ENCODE measurements at regions not wholly inside any gene's neighbourhood (a gene's known extent, or its start where the extent isn't known, plus 50 kb on each side); places are given as distances from the start of the nearest gene placed in this dataset.

DNA sequence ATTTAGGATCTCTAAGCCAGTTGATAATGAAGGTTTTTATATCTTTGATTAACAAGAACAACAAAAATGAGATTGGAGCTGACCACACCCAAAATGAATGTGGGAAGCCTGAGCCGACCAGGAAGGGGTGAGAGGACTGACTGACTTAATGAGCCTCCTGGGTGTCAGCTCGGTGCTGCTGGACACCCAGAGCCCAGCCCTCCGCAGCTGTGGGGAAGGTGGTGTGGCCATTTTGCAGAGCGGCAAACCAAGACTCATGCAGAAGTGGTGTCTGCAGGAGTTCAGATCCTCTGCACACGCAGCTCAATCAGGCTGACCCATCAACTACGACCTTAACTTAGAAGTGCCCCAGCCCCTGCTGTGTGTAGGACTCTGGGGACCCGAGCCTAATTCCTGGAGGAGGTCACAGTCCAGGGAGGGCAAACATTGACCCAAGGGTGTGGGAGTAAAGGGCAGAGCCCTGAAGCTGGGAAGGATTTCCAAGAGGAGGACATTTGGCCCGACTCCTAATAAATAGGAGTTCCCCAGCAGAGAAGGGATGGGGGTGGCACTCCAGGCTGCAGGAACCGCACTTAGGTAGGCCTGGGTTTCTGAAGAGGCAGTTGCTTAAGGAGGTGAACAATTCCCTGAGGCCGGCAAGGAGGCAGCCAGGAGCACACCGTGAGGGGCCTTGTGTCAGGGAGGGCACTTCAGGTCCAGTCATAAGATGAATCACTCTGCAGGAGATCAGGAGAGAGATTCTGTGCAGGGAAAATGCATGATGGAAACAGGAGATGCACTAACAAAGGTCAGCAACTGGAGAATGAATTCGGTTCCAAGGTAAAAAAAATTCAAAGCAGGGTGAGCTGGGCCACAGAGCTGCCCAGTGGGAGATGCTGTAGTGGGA is 197.1 kb upstream of the TPM1 start:
- DNase-seq (ENCODE audit: low read depth in 3 of 3, low spot score in 1 of 3) = no peak

GRCh38 chr15:62846131-62846804 is 196.3 kb upstream of the TPM1 start:
- DNase-seq (ENCODE audit: low read depth in 3 of 3, low spot score in 1 of 3) = no peak

GRCh38 chr15:62846805-62847495 is 195.6 kb upstream of the TPM1 start:
- no peak for DNase-seq (ENCODE audit: low read depth in 3 of 3, low spot score in 1 of 3)

DNA sequence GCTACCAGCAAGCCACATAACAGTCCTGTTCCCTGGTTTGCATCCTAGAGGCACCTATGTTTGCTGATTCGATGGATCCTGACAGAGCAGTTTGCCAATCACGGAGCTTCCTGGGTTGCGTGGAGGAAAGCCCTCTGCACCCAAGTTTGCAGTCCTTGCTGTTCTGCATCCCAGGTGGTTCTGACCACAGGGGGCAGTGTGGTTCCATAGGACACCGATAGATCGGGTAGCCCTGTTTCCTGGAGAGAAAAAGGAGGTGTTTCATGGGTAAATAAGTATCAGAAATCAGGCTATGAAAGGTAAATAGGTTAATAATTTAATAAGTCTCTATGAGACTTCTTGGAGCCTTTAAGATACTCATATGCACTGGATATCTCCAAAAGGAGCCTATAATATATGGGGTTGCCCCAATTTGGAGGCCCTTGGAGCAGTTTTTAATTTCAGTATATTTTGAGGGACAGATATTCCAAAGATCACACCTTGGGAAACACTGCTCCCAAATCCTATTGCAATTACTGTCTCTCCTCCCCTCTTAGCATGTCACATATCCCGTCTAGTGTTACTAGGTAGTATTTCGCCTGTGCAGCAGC is 194.6 kb upstream of the TPM1 start:
- peak in 1 of 3 donors; percentile 12 for DNase-seq (ENCODE audit: low read depth in 3 of 3, low spot score in 1 of 3)

DNA sequence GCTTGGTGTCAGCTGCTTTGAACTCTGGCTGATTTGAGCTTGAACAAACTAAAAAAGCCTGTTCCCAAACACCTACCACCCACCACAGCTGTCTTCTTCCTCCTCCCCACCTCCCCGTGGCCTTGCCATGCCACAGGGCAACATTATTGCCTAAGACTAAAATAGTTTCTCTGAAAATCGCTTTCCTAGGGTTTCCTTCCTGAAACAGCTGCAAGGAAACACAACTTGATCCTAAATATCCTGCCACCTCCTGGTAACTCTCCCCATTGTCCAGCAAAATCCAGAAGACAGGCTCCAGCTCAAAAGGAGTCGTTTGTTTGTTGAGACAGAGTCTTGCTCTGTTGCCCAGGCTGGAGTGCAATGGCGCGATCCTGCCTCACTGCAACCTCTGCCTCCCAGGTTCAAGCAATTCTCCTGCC is 193.9 kb upstream of the TPM1 start:
- no peak for DNase-seq (ENCODE audit: low read depth in 3 of 3, low spot score in 1 of 3)

GRCh38 chr15:62849316-62850106 is 193.0 kb upstream of the TPM1 start:
- DNase-seq (ENCODE audit: low read depth in 3 of 3, low spot score in 1 of 3) = no peak

GRCh38 chr15:62850318-62850717 is 192.2 kb upstream of the TPM1 start:
- no peak for DNase-seq (ENCODE audit: low read depth in 3 of 3, low spot score in 1 of 3)

GRCh38 chr15:62850791-62851291 is 191.7 kb upstream of the TPM1 start:
- no peak for DNase-seq (ENCODE audit: low read depth in 3 of 3, low spot score in 1 of 3)

DNA sequence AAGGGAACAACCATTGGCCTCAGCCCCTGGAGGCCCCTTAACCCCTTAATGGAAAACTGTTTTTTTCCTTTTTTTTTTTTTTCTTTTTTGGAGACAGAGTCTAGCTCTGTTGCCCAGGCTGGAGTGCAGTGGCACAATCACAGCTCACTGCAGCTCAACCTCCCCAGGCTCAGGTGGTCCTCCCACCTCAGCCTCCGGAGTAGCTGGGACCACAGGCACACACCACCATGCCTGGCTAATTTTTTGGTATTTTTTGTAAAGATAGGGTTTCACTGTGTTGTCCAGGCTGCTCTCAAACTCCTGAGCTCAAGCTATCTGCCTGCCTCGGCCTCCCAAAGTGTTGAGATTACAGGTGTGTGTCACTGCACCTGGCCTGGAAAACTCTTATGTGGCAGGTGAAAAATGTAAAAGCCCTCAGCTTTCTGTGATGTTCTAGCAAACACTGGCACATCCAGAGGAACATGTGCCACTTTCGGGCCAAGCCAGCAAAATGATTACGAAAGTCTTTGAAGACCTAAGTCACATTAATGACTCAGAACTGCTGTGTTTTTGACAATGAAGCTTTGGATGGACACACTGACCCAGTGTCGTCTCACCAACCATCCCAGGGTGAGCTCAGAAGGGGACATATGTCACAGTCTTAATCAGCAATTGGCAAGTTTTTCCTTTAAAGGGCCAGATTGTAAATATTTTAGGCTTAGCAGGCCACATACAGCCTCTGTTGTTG is 189.3 kb upstream of the TPM1 start:
- DNase-seq (ENCODE audit: low read depth in 3 of 3, low spot score in 1 of 3) = no peak

DNA sequence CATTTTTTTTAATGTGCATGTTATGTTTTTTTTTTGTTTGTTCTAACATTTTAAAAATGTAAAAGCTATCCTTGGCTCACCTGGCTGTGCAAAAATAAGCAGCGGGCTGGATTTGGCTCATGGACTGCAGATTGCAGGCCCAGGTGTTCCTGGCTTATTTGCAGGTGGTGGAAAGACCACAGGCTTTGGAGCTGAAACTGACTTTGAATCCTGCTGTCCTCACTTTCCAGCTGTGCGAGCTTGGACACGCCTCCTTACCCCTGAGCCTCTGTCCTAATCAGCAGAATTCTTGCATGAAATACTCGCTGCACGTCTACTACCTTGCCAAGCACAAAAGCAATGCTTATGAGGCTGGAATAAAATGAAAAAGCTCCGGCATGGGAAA is 188.7 kb upstream of the TPM1 start:
- DNase-seq (ENCODE audit: low read depth in 3 of 3, low spot score in 1 of 3) = no peak

DNA sequence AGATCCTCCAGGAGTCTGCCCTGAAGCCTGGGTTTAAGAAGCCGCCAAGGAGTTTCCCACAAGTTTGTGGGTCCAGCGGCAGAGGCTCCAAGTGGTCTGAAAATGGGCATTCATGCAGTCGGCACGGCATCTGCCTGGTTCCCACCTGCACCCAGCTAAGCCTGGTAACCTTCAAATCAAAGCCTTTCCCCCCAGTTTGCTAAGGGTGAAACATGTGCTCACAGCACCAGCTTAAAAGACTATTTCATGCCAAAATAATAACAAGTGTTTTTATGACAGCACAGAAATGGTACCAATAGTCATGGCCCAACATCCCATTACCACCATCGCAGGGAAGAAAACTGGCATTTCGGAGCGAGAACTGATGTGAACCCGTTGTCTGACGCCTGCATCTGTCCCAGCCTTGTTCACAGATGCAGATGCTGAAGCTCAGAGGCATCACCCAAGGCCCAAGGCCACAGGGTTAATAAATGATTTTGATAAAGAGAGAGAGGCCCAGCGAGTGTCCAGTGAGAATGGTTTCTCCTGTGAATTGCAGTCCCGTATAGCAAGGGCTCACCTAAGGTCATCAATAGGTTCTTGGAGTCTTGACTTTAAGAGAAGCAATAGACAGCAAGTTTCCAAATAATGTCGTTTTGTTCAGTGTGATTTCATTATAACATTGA is 188.0 kb upstream of the TPM1 start:
- DNase-seq (ENCODE audit: low read depth in 3 of 3, low spot score in 1 of 3) = no peak

GRCh38 chr15:62855085-62855476 is 187.5 kb upstream of the TPM1 start:
- no peak for DNase-seq (ENCODE audit: low read depth in 3 of 3, low spot score in 1 of 3)

GRCh38 chr15:62856466-62857246 is 185.9 kb upstream of the TPM1 start:
- no peak for DNase-seq (ENCODE audit: low read depth in 3 of 3, low spot score in 1 of 3)

DNA sequence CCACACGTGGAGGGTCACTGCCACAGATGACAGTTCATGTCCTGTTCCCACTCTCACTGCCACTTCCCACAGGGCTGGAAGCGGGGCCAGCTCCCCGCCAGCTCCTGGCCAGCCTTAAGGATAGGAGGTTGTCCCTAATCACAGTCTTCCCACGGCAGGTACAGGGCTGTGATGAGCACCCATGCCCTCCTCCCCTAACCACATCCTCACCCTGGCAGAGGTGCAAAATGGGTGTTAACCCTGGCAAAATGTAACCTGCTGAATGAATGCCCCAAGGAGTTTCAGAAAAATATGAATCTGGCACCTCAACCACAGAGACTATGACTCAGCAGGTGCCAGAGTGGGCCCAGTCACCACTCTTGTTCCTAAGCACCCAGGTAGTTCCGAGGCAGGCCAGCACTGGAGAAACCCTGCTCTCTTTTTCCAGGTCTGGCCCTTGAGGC is 185.1 kb upstream of the TPM1 start:
- no peak for DNase-seq (ENCODE audit: low read depth in 3 of 3, low spot score in 1 of 3)

- DNase-seq (ENCODE audit: low read depth in 3 of 3, low spot score in 1 of 3) = no peak
Measured at GRCh38 chr15:62858343-62858742, 184.2 kb upstream of the TPM1 start.

DNA sequence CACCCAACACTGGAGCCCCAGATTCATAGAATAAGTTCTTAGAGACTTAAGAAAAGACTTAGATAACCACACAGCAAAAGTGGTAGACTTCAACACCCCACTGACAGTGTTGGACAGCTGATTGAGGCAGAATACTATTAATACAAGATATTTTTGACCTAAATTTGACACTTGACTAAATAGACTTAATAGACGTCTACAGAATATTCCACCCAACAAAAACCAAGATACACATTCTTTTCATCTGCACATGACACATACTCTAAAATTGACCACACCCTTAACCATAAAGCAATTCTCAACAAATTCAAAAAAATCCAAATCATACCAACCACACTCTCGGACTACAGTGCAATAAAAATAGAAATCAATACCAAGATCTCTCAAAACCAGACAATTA is 179.8 kb upstream of the TPM1 start:
- DNase-seq (ENCODE audit: low read depth in 3 of 3, low spot score in 1 of 3) = no peak

DNA sequence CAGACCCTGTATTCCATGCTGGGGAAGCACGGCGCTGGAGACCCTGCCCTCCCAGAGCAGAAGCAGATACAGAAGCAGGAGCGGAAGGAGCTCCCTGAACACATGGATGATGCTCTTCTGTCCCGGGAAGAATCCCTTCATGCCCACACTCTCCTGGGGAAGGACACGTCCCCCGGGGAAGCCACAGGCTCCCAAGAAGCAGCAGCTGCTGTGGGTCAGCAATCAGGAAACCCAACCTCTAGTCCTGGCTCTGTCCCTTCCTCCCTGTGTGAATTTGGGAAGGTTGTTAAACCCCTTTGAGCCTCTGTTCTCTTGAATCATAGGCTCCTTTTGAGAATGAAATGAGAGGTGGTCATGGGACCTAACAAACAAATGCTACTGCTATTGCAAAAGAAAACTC is 176.2 kb upstream of the TPM1 start:
- DNase-seq (ENCODE audit: low read depth in 3 of 3, low spot score in 1 of 3) = no peak

GRCh38 chr15:62867844-62868243 is 174.7 kb upstream of the TPM1 start:
- no peak for DNase-seq (ENCODE audit: low read depth in 3 of 3, low spot score in 1 of 3)

- no peak for DNase-seq (ENCODE audit: low read depth in 3 of 3, low spot score in 1 of 3)
Measured at GRCh38 chr15:62868507-62868906, 174.0 kb upstream of the TPM1 start.

All from stimulated activated CD4-positive, alpha-beta T cell treated with anti-CD3 and anti-CD28 coated beads, TNF-alpha, amount 100 ng/mL, for 1 hour (primary cell).